NCI-H2196 treated with DMSO at 0.1 percent for 48 hours (cell line): ENCODE measurements at regions not wholly inside any gene's neighbourhood (a gene's known extent, or its start where the extent isn't known, plus 50 kb on each side); places are given as distances from the start of the nearest gene placed in this dataset.

Source experiments
- DNase-seq: peaks from one replicate; lab custom pipeline; 2025; ENCODE audit not compliant: unreplicated experiment; lab: John Stamatoyannopoulos, UW

- DNase-seq: no peak
These were observed 296.6 kb upstream of the RASA1 start for GRCh38 chr5:86971034-86971571.

GRCh38 chr5:86974955-86975354 lies 292.7 kb upstream of the RASA1 start:
- no peak for DNase-seq

GRCh38 chr5:86977190-86977589 lies 290.5 kb upstream of the RASA1 start:
- DNase-seq: no peak

GRCh38 chr5:86977808-86978207 lies 289.9 kb upstream of the RASA1 start:
- no peak for DNase-seq

GRCh38 chr5:86979811-86980411 lies 287.8 kb upstream of the RASA1 start:
- no peak for DNase-seq

GRCh38 chr5:86981898-86982297 lies 285.8 kb upstream of the RASA1 start:
- no peak for DNase-seq

GRCh38 chr5:86983208-86983607 lies 284.5 kb upstream of the RASA1 start:
- no peak for DNase-seq

GRCh38 chr5:86986837-86987236 lies 280.8 kb upstream of the RASA1 start:
- no peak for DNase-seq

DNA sequence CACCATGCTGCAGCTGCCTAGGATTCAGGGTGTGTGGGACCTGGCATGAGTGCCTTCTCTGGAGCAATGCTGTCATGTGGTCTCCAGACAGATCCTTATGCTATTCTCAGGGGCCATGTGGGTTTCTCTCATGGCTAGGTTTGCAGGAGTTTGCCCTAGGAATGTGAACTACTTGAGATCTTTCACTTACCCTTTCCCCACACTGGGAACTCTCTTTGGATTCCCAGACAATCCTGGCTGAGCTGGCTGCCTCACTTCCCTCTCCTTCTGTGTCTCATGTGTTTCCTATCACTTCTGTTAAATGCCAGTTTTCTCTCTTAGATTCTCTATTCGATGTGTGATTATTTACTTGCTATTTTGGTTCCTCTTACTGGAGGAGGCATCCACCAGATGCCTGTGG lies 270.2 kb upstream of the RASA1 start:
- DNase-seq: no peak

GRCh38 chr5:86999951-87000350 lies 267.7 kb upstream of the RASA1 start:
- DNase-seq: no peak

DNA sequence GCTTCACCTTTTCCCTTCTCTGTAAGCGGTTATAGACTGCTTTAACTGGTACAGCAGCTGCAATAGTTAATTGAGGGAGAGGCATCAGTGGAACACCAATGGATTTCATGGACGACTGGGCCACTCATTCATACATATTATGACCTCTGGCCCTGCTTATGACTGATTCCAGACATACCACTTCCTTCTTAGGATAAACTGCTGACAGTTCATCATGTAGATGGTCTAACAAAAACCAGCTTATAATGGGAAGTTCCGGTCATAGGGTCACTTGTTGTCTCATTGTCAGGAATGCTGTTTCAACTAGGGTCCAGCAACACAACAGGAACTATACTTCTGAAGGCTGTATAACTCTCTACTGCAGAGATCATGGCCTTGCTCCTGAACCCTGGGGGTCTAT lies 265.2 kb upstream of the RASA1 start:
- no peak for DNase-seq

DNA sequence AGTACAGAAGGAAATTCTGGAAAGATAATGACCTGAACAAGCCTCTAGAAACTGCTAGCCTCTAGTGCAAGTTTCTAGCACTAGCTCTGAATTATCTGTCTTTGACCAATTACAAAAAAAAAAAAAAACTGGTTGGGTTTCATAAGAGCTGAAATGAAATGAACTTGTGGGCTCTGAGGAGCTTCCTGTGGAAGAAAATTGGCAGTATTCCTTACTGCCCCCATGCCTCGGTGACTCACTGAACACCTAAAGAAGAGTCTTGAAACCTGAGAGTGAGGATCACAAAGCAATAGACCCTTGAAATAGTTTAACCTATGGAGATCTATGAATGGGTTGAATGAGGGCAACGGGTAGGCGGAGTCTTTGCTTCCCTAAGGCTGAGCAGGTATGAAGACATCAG lies 263.6 kb upstream of the RASA1 start:
- no peak for DNase-seq

DNA sequence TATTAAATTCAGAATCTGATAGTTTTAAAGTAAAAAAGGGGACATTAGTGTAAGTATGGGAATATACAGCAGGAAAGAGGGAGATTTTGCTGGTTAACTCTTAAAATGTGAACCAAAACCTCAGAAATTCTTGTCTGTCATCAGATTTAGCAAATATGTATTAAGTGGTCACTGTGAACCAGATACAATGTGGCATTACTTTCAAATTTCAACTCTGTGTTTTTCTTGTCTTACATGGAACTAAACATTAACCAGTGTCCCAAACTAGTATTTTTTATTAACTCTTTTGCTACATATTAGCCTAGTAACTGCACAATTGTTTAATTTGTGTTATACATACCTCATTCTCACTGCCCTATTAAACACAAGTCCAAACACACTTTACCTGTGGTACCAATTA lies 259.9 kb upstream of the RASA1 start:
- DNase-seq: no peak

DNA sequence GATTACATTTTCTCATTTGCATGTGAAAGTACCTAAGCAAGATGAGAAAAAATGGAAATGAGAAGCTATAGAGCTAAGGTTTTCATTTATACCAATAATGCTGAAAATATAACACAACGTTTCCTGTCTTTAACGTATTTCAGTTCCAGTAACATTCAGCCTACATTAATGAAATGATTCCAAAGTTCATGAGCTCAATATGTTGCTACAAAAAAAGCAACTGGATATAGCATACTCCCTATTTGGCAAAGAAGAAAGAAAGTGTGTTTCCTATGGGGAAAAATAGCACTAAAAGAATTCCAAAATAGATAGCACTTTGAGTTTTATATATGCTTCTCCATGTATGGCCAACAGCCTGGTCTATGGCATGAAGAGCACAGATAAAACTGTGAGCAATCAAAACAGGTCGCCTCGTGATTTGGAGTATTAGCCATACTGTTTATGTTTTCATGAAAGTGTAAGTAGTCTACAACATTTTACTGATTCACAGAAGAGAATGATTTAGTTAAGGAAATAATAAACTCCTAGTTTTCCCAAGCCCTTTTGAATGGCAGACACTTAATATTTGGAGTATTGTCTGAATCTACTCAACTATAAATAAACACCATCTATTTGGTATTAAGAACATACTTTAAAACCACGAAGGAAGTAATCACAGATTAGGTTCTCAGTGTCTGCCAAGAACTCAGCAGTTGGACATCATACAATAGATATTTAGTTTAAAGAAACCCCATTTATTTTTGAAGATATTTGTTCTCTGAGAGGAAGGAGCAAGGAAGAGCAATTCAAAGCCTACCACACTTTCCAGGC lies 258.7 kb upstream of the RASA1 start:
- DNase-seq: no peak

DNA sequence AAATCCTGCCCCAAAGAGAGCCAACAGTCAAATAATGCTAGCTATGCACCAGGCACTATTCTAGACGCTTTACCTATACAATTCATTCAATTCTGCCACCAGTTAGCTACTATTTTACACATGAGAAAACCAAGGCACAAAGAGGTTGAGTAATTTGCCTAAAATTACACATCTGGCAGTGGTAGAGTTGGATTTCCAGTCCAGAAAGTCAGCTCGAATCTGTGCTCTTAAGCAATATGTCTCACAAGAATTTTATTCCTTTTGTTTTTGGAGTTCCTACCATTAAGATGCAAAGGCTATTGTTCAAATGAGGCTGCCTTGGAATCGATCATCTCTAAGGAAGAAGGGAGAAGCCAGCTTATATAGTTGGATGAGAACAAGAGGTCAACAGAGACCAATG lies 256.9 kb upstream of the RASA1 start:
- no peak for DNase-seq

GRCh38 chr5:87015901-87016300 lies 251.8 kb upstream of the RASA1 start:
- no peak for DNase-seq

DNA sequence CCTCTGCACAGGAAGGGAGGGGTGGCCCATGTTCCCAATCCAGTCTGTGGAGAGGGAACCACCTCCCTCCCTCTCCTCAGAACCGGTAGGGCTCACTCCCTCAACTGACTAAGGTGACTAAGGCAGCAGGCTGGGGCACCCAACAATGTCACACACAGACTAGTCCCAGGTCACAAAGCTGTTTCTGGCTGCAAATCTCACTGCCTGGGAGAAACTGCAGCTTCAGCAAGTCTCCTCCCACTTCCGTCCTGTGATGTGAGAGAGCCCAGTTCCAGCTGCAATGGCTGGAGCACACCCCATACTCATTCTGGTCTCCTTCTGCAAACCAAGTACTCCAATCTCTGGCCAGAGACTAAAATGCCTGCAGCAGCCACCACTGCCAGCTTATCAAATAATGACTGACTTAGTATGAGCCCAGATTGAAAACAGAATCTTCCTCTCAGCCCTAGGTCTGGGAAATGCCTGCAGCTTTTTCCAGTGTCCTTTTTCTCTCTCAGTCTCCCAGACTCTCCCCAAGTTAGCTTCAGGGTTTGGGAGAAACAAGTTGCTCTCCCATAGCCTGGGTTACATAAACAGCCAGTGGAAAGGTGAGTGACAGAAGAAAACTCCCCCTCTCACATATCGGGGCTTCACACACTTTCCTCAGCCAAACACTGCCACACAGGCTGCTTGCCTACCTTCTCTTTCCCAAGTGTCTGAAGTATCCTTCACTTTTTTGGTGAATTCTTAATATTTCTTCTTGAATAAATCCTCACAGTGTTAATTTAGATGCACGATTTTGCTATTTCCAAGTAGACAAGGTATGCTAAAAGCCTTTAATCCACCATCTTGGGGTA lies 247.4 kb upstream of the RASA1 start:
- no peak for DNase-seq

GRCh38 chr5:87022415-87022814 lies 245.3 kb upstream of the RASA1 start:
- DNase-seq: no peak

DNA sequence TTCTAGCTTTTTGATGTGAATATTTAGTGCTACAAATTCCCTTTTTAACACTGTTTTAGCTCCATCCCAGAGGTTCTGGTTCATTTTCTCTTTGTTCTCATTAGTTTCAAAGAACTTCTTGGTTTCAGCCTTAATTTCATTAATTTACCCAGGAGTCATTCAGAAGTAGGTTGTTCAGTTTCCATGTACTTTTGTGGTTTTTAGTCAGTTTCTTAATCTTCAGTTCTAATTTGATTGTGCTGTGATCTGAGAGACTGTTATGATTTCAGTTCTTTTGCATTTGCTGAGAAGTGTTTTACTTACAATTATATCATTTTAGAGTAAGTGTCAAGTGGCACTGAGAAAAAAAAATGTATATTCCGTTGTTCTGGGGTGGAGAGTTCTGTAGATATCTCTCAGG lies 240.1 kb upstream of the RASA1 start:
- no peak for DNase-seq

DNA sequence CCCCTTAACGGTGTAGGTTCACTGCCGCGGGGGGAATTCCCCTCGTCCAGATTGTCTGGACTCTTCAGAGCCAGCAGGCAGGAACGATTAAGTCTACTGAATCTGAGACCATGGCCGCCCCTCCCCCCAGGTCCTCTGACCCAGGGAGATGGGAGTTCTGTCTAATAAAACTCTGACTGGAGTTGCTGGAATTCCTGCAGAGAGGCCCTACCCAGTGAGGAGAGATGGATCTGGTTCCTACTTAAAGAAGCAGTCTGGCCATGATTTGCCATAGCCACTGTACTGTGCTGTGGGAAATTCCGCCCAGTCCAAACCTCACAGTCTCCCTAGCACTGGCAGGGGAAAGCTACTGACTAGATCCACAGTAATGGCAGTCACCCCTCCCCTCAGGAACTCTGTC lies 237.7 kb upstream of the RASA1 start:
- DNase-seq: no peak

- no peak for DNase-seq
These were observed 237.0 kb upstream of the RASA1 start for GRCh38 chr5:87030699-87031098.

DNA sequence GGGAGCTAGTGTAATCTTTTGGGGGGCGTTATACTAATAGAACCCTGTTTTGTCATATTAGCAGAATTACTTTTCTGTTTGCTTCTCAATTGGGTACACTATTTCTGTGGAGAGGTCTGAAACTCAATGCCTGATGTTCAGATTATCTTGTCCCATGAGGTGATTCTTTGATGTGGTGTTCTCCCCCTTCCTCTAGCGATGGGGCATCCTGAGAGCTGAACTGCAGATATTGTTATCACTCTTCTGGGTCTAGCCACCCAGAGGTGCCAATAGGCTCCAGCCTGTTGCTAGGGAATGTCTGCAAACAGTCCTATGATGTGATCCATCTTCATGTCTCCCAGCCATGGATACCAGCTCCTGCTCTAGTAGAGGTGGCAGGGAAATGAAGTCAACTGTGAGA lies 233.1 kb upstream of the RASA1 start:
- no peak for DNase-seq
